DND-41 (cell line): ENCODE measurements at regions not wholly inside any gene's neighbourhood (a gene's known extent, or its start where the extent isn't known, plus 50 kb on each side); places are given as distances from the start of the nearest gene placed in this dataset.

ENCODE experiments used
- CTCF ChIP-seq: IDR thresholded peaks from 2 replicates; pipeline ENCODE4 v1.5.1; 2012; ENCODE audit warnings: borderline replicate concordance, low read length, moderate library complexity, mild to moderate bottlenecking; ENCODE audit not compliant: poor library complexity, severe bottlenecking; ENCODE audit errors: extremely low read depth
- EZH2 ChIP-seq: IDR thresholded peaks from 3 replicates; pipeline ENCODE4 v1.6.1; 2012; ENCODE audit warnings: borderline replicate concordance, low read depth, mild to moderate bottlenecking, moderate library complexity, low read length, inconsistent platforms; ENCODE audit not compliant: severe bottlenecking

GRCh38 chr4:187166886-187167512, 443.3 kb upstream of the FAT1 start:
- TF ChIP-seq CTCF (no peak), EZH2 (no peak)
